Naive thymus-derived CD4-positive, alpha-beta T cell (primary cell): ENCODE measurements at regions not wholly inside any gene's neighbourhood (a gene's known extent, or its start where the extent isn't known, plus 50 kb on each side); places are given as distances from the start of the nearest gene placed in this dataset.

Experiments used
- ATAC-seq: fragments of 150-1000 bp; cut with Tn5 transposase; 2 replicates; pipeline ENCODE4 v1.10.0; 2021; ENCODE audit warnings: mild to moderate bottlenecking, moderate library complexity
- CTCF ChIA-PET: fragments of 350-600 bp; sonication (Branson Sonifier 250); formaldehyde crosslinking; loops from one replicate; lab custom pipeline; 2021; ENCODE audit warnings: antibody characterized with exemption; lab: Charles Lee
- POLR2A ChIA-PET: fragments of 350-600 bp; sonication (Branson Sonifier 250); formaldehyde crosslinking; loops from one replicate; lab custom pipeline; 2021; ENCODE audit warnings: antibody characterized with exemption, inconsistent platforms; lab: Charles Lee
- DNase-seq, 9 donors: peaks; one replicate each; pipeline versions ENCODE4 v3.0.0 to v3.0.0-alpha.2; 2020 to 2022; ENCODE audit warnings: mixed read lengths in 1 of 9
- H3K27ac ChIP-seq: one replicate; pipeline ENCODE4 v1.7.0; 2013; ENCODE audit warnings: mild to moderate bottlenecking, low read depth, low read length, moderate library complexity
- H3K27me3 ChIP-seq, 2 donors: one replicate each; pipeline ENCODE4 v1.7.0; 2013; ENCODE audit warnings: low read length in 2 of 2, mild to moderate bottlenecking in 2 of 2, moderate library complexity in 2 of 2; ENCODE audit not compliant: control insufficient read depth in 2 of 2, insufficient read depth in 2 of 2
- H3K36me3 ChIP-seq, 3 experiments: 1 replicate in 2 of 3; 2 replicates in 1 of 3; pipeline ENCODE4 v1.7.0; 2013; ENCODE audit warnings: low read length in 3 of 3, mild to moderate bottlenecking in 3 of 3, moderate library complexity in 1 of 3; ENCODE audit not compliant: insufficient read depth in 3 of 3, control insufficient read depth in 2 of 3
- H3K4me1 ChIP-seq, 2 donors: one replicate each; pipeline ENCODE4 v1.7.0; 2013; ENCODE audit warnings: low read length in 2 of 2, mild to moderate bottlenecking in 2 of 2, moderate library complexity in 1 of 2; ENCODE audit not compliant: control insufficient read depth in 2 of 2, insufficient read depth in 2 of 2
- H3K4me3 ChIP-seq: 2 replicates; pipeline ENCODE4 v1.7.0; 2013; ENCODE audit warnings: mild to moderate bottlenecking, low read length
- H3K9me3 ChIP-seq, 3 experiments: 1 replicate in 2 of 3; 2 replicates in 1 of 3; pipeline ENCODE4 v1.7.0; 2013; ENCODE audit warnings: low read length in 3 of 3; ENCODE audit not compliant: control insufficient read depth in 2 of 3
- H3K27ac Mint-ChIP-seq, 9 donors: one replicate each; pipeline ENCODE4 v1.8.0; 2020 to 2022; ENCODE audit warnings: mixed read lengths in 9 of 9, mild to moderate bottlenecking in 8 of 9, moderate library complexity in 5 of 9, inconsistent platforms in 2 of 9
- H3K27me3 Mint-ChIP-seq, 5 donors: one replicate each; pipeline ENCODE4 v1.8.0; 2021 to 2022; ENCODE audit warnings: mixed read lengths in 5 of 5, mild to moderate bottlenecking in 1 of 5
- H3K36me3 Mint-ChIP-seq, 5 donors: one replicate each; pipeline ENCODE4 v1.8.0; 2020 to 2022; ENCODE audit warnings: mixed read lengths in 5 of 5, mild to moderate bottlenecking in 3 of 5, inconsistent platforms in 1 of 5
- H3K4me1 Mint-ChIP-seq, 7 donors: one replicate each; pipeline ENCODE4 v1.8.0; 2020 to 2022; ENCODE audit warnings: mixed read lengths in 7 of 7, mild to moderate bottlenecking in 3 of 7, inconsistent platforms in 1 of 7
- H3K4me3 Mint-ChIP-seq, 10 donors: one replicate each; pipeline ENCODE4 v1.8.0; 2020 to 2022; ENCODE audit warnings: mild to moderate bottlenecking in 10 of 10, mixed read lengths in 10 of 10, moderate library complexity in 6 of 10, inconsistent platforms in 2 of 10
- H3K9me3 Mint-ChIP-seq, 11 donors: one replicate each; pipeline ENCODE4 v1.8.0; 2020 to 2022; ENCODE audit warnings: mixed read lengths in 11 of 11, mild to moderate bottlenecking in 4 of 11, inconsistent platforms in 1 of 11, moderate library complexity in 1 of 11
- intact Hi-C, 2 donors: fragments of 100-400 bp; cut with micrococcal nuclease; formaldehyde crosslinking; loops; one replicate each; pipeline ENCODE4 v1.15.1; 2023

- Histone ChIP-seq H3K4me1 (no peaks in the 10 kb centered on the region), H3K27ac (no peak overlapping the region), H3K27me3 (no peaks in the 10 kb centered on the region), H3K9me3 (no peaks in the 10 kb centered on the region), H3K36me3 (no peaks in the 10 kb centered on the region), H3K4me3 (no peak overlapping the region)
- Mint-ChIP-seq H3K27ac (no peak overlapping the region), H3K36me3 (no peaks in the 10 kb centered on the region), H3K4me1 (no peaks in the 10 kb centered on the region), H3K4me3 (no peak overlapping the region), H3K27me3 (no peaks in the 10 kb centered on the region), H3K9me3 (peaks cover 0 to 2% (median 0%) of the 10 kb centered on the region in 11 donors)
- no peak for ATAC-seq
- DNase-seq: no peak
- CTCF ChIA-PET: no interaction called here
- POLR2A ChIA-PET: no interaction called here
- intact Hi-C loops: no loop called here
These were observed 523.4 kb downstream of the TENT5A start for GRCh38 chr6:81228912-81229555.

DNA sequence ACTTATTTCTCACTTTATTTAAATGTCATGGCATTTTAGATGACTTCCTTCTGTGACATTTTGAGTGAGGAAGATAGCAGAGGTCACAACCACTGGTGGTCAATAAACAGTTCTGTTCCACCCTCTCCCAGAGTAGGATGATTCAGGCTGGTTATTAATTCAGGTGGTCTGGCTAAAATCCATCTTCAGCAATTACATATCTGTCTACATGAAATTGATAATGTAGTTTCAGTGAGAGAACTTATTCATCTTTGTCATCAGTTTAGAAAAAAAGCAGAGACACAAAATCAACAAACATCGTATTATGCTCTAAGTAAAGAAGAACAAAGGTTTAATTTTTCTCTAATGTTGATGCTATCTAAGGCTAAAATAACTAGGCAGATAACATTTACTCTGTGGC lies 525.5 kb downstream of the TENT5A start:
- no peak overlapping the region for H3K27ac Mint-ChIP-seq
- DNase-seq: no peak
- ATAC-seq: no peak
- no peaks in the 10 kb centered on the region for H3K27me3 Mint-ChIP-seq
- Histone ChIP-seq H3K4me3 (no peak overlapping the region), H3K4me1 (no peaks in the 10 kb centered on the region), H3K27me3 (no peaks in the 10 kb centered on the region), H3K27ac (no peak overlapping the region), H3K9me3 (no peaks in the 10 kb centered on the region), H3K36me3 (no peaks in the 10 kb centered on the region)
- no peak overlapping the region for H3K4me3 Mint-ChIP-seq
- POLR2A ChIA-PET: no interaction called here
- intact Hi-C loops: no loop called here
- peaks cover 0 to 5% (median 0%) of the 10 kb centered on the region in 11 donors for H3K9me3 Mint-ChIP-seq
- no peaks in the 10 kb centered on the region for H3K36me3 Mint-ChIP-seq
- no peaks in the 10 kb centered on the region for H3K4me1 Mint-ChIP-seq
- CTCF ChIA-PET: no interaction called here

DNA sequence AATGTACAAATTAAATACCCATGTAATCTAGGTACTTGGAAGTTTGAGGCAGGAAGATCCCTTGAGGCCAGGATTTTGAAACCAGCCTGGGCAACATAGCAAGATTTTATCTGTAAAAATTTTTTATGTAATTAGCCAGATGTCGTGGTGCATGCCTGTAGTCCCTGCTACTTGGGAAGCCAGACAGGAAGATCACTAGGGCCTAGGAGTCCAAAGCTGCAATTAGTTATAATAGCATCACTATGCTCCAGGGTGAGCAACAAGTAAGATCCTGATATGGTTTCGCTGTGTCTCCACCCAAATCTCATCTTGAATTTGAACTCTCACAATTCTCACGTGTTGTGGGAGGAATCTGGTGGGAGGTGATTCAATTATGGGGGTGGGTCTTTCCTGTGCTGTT lies 535.8 kb downstream of the TENT5A start:
- Histone ChIP-seq H3K4me3 (no peak overlapping the region), H3K4me1 (no peaks in the 10 kb centered on the region), H3K36me3 (no peaks in the 10 kb centered on the region), H3K27ac (no peak overlapping the region), H3K9me3 (no peaks in the 10 kb centered on the region), H3K27me3 (no peaks in the 10 kb centered on the region)
- ChIA-PET CTCF (no interaction called here), POLR2A (no interaction called here)
- DNase-seq (no peak), ATAC-seq (no peak)
- Mint-ChIP-seq H3K27ac (no peak overlapping the region), H3K36me3 (no peaks in the 10 kb centered on the region), H3K4me3 (no peak overlapping the region), H3K9me3 (peaks cover 0 to 28% (median 6%) of the 10 kb centered on the region in 11 donors), H3K27me3 (no peaks in the 10 kb centered on the region), H3K4me1 (no peaks in the 10 kb centered on the region)
- intact Hi-C loops: no loop called here

DNA sequence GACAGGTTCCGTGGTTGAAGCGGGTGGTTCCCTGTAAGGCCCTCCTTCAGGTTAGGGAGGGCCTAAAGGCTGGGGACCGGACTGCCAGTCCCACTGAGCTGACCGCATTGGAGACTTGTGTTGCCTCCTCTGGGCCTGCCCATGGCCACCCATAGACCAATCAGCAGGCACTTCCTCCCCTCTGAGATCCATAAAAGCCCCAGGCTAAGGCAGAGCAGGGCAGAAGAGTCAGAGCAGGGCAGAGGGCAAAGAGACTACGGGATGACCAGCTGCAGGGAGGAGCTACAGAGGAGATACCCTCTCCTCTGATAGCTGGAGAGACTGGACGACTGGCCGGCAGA lies 537.4 kb downstream of the TENT5A start:
- DNase-seq (no peak), ATAC-seq (no peak)
- Mint-ChIP-seq H3K4me3 (no peak overlapping the region), H3K27me3 (no peaks in the 10 kb centered on the region), H3K27ac (no peak overlapping the region), H3K4me1 (no peaks in the 10 kb centered on the region), H3K9me3 (peaks cover 0 to 28% (median 8%) of the 10 kb centered on the region in 11 donors), H3K36me3 (peaks cover 0 to 3% (median 0%) of the 10 kb centered on the region in 5 donors)
- ChIA-PET POLR2A (no interaction called here), CTCF (no interaction called here)
- Histone ChIP-seq H3K27ac (no peak overlapping the region), H3K36me3 (no peaks in the 10 kb centered on the region), H3K27me3 (no peaks in the 10 kb centered on the region), H3K4me3 (no peak overlapping the region), H3K4me1 (no peaks in the 10 kb centered on the region), H3K9me3 (no peaks in the 10 kb centered on the region)
- intact Hi-C loops: no loop called here

DNA sequence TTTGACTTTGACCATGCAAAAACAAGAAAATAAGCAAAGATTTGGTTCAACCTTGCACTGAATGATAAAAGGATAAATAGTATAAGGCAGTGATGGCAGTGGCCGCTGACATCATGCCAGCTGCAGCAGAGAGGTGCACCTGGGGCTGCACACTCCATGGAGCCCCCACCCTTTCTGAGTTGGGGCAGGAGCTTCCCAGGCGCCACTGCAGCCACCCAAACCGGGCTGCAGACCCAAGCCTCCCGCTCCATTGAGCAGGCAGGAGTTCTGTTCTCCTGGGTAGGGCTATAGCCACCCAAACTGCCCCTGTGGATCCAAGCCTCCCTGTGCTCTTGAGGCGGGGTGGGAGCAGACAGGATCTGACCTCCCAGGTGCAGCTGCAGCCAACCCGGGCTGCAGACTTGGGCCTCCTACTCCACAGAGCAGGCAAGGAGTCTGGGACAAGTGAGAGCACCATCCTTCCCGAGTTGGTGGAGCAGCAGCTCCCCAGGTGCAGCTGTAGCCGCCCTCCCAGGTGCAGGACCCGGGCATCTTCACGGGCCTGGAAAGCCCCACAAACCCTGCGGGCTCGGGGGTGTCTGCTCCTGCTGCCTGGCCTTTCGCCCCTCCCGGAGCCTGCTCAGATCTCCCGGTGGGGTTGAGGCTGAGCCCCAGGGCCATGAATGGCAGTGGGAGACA lies 537.9 kb downstream of the TENT5A start:
- ChIA-PET POLR2A (no interaction called here), CTCF (no interaction called here)
- no peaks in the 10 kb centered on the region for H3K36me3 ChIP-seq
- no peak overlapping the region for H3K27ac Mint-ChIP-seq
- H3K27me3 Mint-ChIP-seq: no peaks in the 10 kb centered on the region
- no peak overlapping the region for H3K4me3 ChIP-seq
- peaks cover 0 to 28% (median 8%) of the 10 kb centered on the region in 11 donors for H3K9me3 Mint-ChIP-seq
- peaks cover 0 to 3% (median 0%) of the 10 kb centered on the region in 5 donors for H3K36me3 Mint-ChIP-seq
- no peak for DNase-seq
- H3K4me3 Mint-ChIP-seq: no peak overlapping the region
- ATAC-seq: no peak
- intact Hi-C loops: no loop called here
- no peaks in the 10 kb centered on the region for H3K4me1 ChIP-seq
- H3K27ac ChIP-seq: no peak overlapping the region
- no peaks in the 10 kb centered on the region for H3K27me3 ChIP-seq
- H3K9me3 ChIP-seq: no peaks in the 10 kb centered on the region
- H3K4me1 Mint-ChIP-seq: no peaks in the 10 kb centered on the region

DNA sequence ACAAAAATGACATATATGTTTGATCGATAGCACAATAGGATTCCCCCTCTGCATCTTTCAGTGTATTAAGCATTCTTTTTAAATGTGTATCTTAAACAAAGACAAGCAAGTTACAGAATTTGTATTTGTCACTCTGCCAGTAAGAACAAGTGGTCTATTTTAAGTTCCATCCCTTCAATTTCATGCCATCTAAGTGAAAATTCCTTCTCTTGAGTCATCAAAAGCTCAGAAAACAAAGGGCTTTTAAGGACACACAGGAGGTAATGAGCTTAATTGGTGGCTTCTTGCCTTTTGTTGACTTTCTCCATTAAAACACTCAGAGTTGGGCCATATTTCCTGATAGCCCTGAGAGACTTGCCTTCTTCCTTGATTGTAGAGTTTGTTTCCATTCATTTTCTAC lies 547.8 kb downstream of the TENT5A start:
- DNase-seq: no peak
- ATAC-seq: no peak
- no peaks in the 10 kb centered on the region for H3K27me3 Mint-ChIP-seq
- POLR2A ChIA-PET: no interaction called here
- no peaks in the 10 kb centered on the region for H3K9me3 ChIP-seq
- CTCF ChIA-PET: no interaction called here
- H3K4me3 Mint-ChIP-seq: no peak overlapping the region
- no peaks in the 10 kb centered on the region for H3K4me1 ChIP-seq
- H3K36me3 Mint-ChIP-seq: no peaks in the 10 kb centered on the region
- H3K36me3 ChIP-seq: no peaks in the 10 kb centered on the region
- H3K4me1 Mint-ChIP-seq: no peaks in the 10 kb centered on the region
- intact Hi-C loops: no loop called here
- H3K27ac Mint-ChIP-seq: no peak overlapping the region
- H3K27ac ChIP-seq: no peak overlapping the region
- H3K4me3 ChIP-seq: no peak overlapping the region
- no peaks in the 10 kb centered on the region for H3K27me3 ChIP-seq
- peaks cover 0 to 6% (median 0%) of the 10 kb centered on the region in 11 donors for H3K9me3 Mint-ChIP-seq

GRCh38 chr6:81194374-81194773 lies 558.1 kb downstream of the TENT5A start:
- H3K36me3 Mint-ChIP-seq: no peaks in the 10 kb centered on the region
- DNase-seq: no peak
- no peaks in the 10 kb centered on the region for H3K27me3 Mint-ChIP-seq
- H3K27me3 ChIP-seq: no peaks in the 10 kb centered on the region
- H3K9me3 Mint-ChIP-seq: peaks cover 0 to 6% (median 0%) of the 10 kb centered on the region in 11 donors
- H3K4me1 ChIP-seq: no peaks in the 10 kb centered on the region
- no peak overlapping the region for H3K4me3 ChIP-seq
- intact Hi-C loops: no loop called here
- no peak overlapping the region for H3K27ac Mint-ChIP-seq
- POLR2A ChIA-PET: no interaction called here
- CTCF ChIA-PET: no interaction called here
- H3K9me3 ChIP-seq: no peaks in the 10 kb centered on the region
- no peak overlapping the region for H3K27ac ChIP-seq
- H3K4me1 Mint-ChIP-seq: no peaks in the 10 kb centered on the region
- H3K4me3 Mint-ChIP-seq: no peak overlapping the region
- ATAC-seq: no peak
- H3K36me3 ChIP-seq: no peaks in the 10 kb centered on the region
